GM12878 (cell line): ENCODE measurements at regions not wholly inside any gene's neighbourhood (a gene's known extent, or its start where the extent isn't known, plus 50 kb on each side); places are given as distances from the start of the nearest gene placed in this dataset.
A peak's percentile ranks its signal among the peaks of the same experiment; 100 is the strongest.

ENCODE experiments used
- ATAC-seq: fragments of 200-7000 bp; cut with Tn5 transposase; 3 replicates; pipeline ENCODE4 v1.9.1; 2020; ENCODE audit warnings: mild to moderate bottlenecking, moderate library complexity
- BruUV-seq: library from RNA; stranded (reverse); fragments of 400-500 nt; replicated peaks from 2 replicates; lab custom pipeline; 2021; lab: Mats Ljungman, UMichigan
- CTCF ChIA-PET: fragments of 300-600 bp; sonication (Branson Sonifier 250); formaldehyde crosslinking; extraction: SDS; loops from one replicate; lab custom pipeline; 2021; ENCODE audit warnings: inconsistent platforms; lab: Yijun Ruan, JAX
- POLR2A ChIA-PET: fragments of 350-600 bp; formaldehyde crosslinking; extraction: SDS; loops from one replicate; lab custom pipeline; 2021; ENCODE audit warnings: inconsistent platforms; lab: Charles Lee
- RAD21 ChIA-PET: fragments of 300-600 bp; sonication (Branson Sonifier 250); formaldehyde crosslinking; loops from one replicate; lab custom pipeline; 2023; ENCODE audit warnings: antibody characterized with exemption; ENCODE audit not compliant: unreplicated experiment; lab: Charles Lee
- SMC1A ChIA-PET: fragments of 300-600 bp; sonication (Branson Sonifier 250); formaldehyde crosslinking; loops from one replicate; lab custom pipeline; 2023; ENCODE audit not compliant: unreplicated experiment, uncharacterized antibody; lab: Charles Lee
- DNase-seq: peaks from one replicate; pipeline ENCODE4 v3.0.0-alpha.2; 2011; ENCODE audit warnings: low read depth, low spot score
- FAIRE-seq: peaks from 3 replicates; lab custom pipeline; 2011; peaks lifted over from hg19 to GRCh38; lab: Jason Lieb, UNC
- H2AFZ ChIP-seq: 2 replicates; pipeline ENCODE4 v1.6.0; 2011; ENCODE audit warnings: low read depth, low read length, control low read depth; ENCODE audit not compliant: control insufficient read depth
- H3K27ac ChIP-seq: 2 replicates; pipeline ENCODE4 v1.5.1; 2011; ENCODE audit warnings: control low read depth; ENCODE audit not compliant: control insufficient read depth, insufficient read depth
- H3K27me3 ChIP-seq, 2 experiments: replicated peaks in 1 of 2; 2 replicates each; pipeline versions ENCODE4 v1.6.0 to v1.6.1; 2011; ENCODE audit warnings: low read length in 1 of 2; ENCODE audit not compliant: control insufficient read depth in 2 of 2, insufficient read depth in 2 of 2
- H3K36me3 ChIP-seq, 2 experiments: 2 replicates each; pipeline ENCODE4 v1.5.1; 2011; ENCODE audit warnings: low read length in 1 of 2; ENCODE audit not compliant: control insufficient read depth in 2 of 2, insufficient read depth in 2 of 2
- H3K4me1 ChIP-seq: 2 replicates; pipeline ENCODE4 v1.6.1; 2011; ENCODE audit warnings: mild to moderate bottlenecking, low read length, moderate library complexity, mixed read lengths; ENCODE audit not compliant: control insufficient read depth, insufficient read depth
- H3K4me2 ChIP-seq: 2 replicates; pipeline ENCODE4 v1.6.0; 2011; ENCODE audit warnings: control low read depth; ENCODE audit not compliant: control insufficient read depth, insufficient read depth
- H3K4me3 ChIP-seq: fragments of 200-600 bp; sonication (generic); 2 replicates; pipeline ENCODE4 v1.5.1; 2016
- H3K79me2 ChIP-seq: 2 replicates; pipeline ENCODE4 v1.6.0; 2011; ENCODE audit warnings: low read length; ENCODE audit not compliant: control insufficient read depth, insufficient read depth
- H3K9ac ChIP-seq: 2 replicates; pipeline ENCODE4 v1.8.0; 2011; ENCODE audit warnings: low read length, control low read depth, mixed read lengths; ENCODE audit not compliant: control insufficient read depth, insufficient read depth
- H3K9me3 ChIP-seq: replicated peaks from 3 replicates; pipeline ENCODE4 v1.5.1; 2011; ENCODE audit warnings: mild to moderate bottlenecking, low read length; ENCODE audit not compliant: control insufficient read depth, insufficient read depth
- H4K20me1 ChIP-seq: 2 replicates; pipeline ENCODE4 v1.6.0; 2011; ENCODE audit not compliant: control insufficient read depth, insufficient read depth
- BMI1 ChIP-seq: fragments of 450-650 bp; IDR thresholded peaks from 2 replicates; pipeline ENCODE4 v1.6.1; 2016; ENCODE audit warnings: mild to moderate bottlenecking, moderate library complexity, borderline replicate concordance
- ESRRA ChIP-seq: IDR thresholded peaks from 2 replicates; pipeline ENCODE4 v1.6.1; 2012; ENCODE audit warnings: mild to moderate bottlenecking, low read length, improper control_type of control experiment
- EZH2 ChIP-seq: IDR thresholded peaks from 2 replicates; pipeline ENCODE4 v1.6.1; 2012; ENCODE audit warnings: low read depth, mild to moderate bottlenecking, control low read depth, inconsistent platforms, low read length, borderline replicate concordance; ENCODE audit not compliant: control insufficient read depth
- MTA3 ChIP-seq: IDR thresholded peaks from 2 replicates; pipeline ENCODE4 v1.6.1; 2012; ENCODE audit warnings: low read length, inconsistent platforms, borderline replicate concordance
- NFYA ChIP-seq: IDR thresholded peaks from 2 replicates; pipeline ENCODE4 v1.6.1; 2011; ENCODE audit warnings: low read depth, mild to moderate bottlenecking, low read length, improper control_type of control experiment, borderline replicate concordance
- SPI1 ChIP-seq: IDR thresholded peaks from 2 replicates; pipeline ENCODE4 v1.6.1; 2011; ENCODE audit warnings: low read depth, mild to moderate bottlenecking, low read length, moderate library complexity, borderline replicate concordance; ENCODE audit not compliant: insufficient read depth
- TARDBP ChIP-seq: IDR thresholded peaks from 2 replicates; pipeline ENCODE4 v1.6.1; 2016; ENCODE audit warnings: borderline replicate concordance
- WGBS: methylation state at CpG from one replicate; pipeline ENCODE4 v1.1.6; 2016; ENCODE audit warnings: low lambda C conversion rate; ENCODE audit not compliant: insufficient replicate concordance, insufficient coverage; ENCODE audit errors: missing lambda C conversion rate; 5-methylcytosine and 5-hydroxymethylcytosine counted together
- in situ Hi-C: fragments of 300-500 bp; cut with MboI; formaldehyde crosslinking; loops from 9 replicates; pipeline ENCODE4 v1.14.3; 2018; ENCODE audit warnings: mixed read lengths
- intact Hi-C: fragments of 100-400 bp; cut with micrococcal nuclease; formaldehyde crosslinking; loops from one replicate; pipeline ENCODE4 v1.14.2; 2022; ENCODE audit not compliant: unreplicated experiment
- TF ChIP-seq, protein P1 (sequence below): IDR thresholded peaks from 2 replicates; pipeline ENCODE4 v1.6.1; 2011; ENCODE audit warnings: mild to moderate bottlenecking, low read depth, low read length, moderate library complexity; ENCODE audit not compliant: insufficient replicate concordance

DNA sequence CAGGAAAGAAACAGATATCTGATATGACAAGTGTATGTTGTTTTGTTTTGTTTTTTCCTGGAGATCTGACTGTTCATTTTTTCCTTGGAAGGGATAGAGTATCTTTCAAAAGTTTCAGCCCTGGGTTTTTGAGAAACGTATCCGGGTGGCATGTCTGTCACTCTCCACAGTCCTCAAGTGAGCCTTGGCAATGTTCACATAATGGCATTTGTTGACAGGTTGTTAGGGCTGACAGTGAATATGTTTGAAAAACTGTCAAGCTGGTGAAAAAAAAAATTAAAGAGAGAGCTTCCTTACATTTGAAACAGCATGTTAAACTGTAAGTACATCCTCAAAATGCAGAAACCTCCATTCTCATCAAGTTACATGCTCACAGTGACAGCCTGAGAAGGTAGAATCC is 113.0 kb upstream of the DYNLRB2 start:
- Histone ChIP-seq H3K4me3 (no peak overlapping the region), H3K4me1 (no peaks in the 10 kb centered on the region), H3K27me3 (no peaks in the 10 kb centered on the region), H2AFZ (no peak overlapping the region), H3K9ac (no peak overlapping the region), H3K27ac (no peak overlapping the region), H4K20me1 (no peaks in the 10 kb centered on the region), H3K79me2 (no peaks in the 10 kb centered on the region), H3K9me3 (no peaks in the 10 kb centered on the region), H3K4me2 (no peak overlapping the region), H3K36me3 (no peaks in the 10 kb centered on the region)
- no peak for ATAC-seq
- ChIA-PET RAD21 (no interaction called here), SMC1A (interaction anchor here (0.7 kb wide), 1 partner anchor 646 kb away, joined by 3 read pairs; no protein-coding TSS in a partner anchor), POLR2A (no interaction called here), CTCF (no interaction called here)
- in situ Hi-C loops = no loop called here
- no peak for DNase-seq
- no TSS peak for BruUV-seq
- no peak for TF ChIP-seq ESRRA
- no peak for TF ChIP-seq TARDBP
- TF ChIP-seq, protein P1, sequence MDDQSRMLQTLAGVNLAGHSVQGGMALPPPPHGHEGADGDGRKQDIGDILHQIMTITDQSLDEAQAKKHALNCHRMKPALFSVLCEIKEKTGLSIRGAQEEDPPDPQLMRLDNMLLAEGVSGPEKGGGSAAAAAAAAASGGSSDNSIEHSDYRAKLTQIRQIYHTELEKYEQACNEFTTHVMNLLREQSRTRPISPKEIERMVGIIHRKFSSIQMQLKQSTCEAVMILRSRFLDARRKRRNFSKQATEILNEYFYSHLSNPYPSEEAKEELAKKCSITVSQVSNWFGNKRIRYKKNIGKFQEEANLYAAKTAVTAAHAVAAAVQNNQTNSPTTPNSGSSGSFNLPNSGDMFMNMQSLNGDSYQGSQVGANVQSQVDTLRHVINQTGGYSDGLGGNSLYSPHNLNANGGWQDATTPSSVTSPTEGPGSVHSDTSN = no peak
- TF ChIP-seq NFYA = no peak
- TF ChIP-seq EZH2 = no peak
- intact Hi-C loops = no loop called here
- 11% methylated on average over 2 of the region's 2 CpGs for WGBS
- FAIRE-seq = no peak

- in situ Hi-C loops (no loop called here), intact Hi-C loops (no loop called here)
- no peak for DNase-seq
- ChIA-PET CTCF (no interaction called here), POLR2A (no interaction called here), RAD21 (no interaction called here), SMC1A (interaction anchor here (1.0 kb wide), 1 partner anchor 616 kb away, joined by 3 read pairs; no protein-coding TSS in a partner anchor)
- H3K4me1 ChIP-seq = no peaks in the 10 kb centered on the region
- no peak for ATAC-seq
- no TSS peak for BruUV-seq
- no peak overlapping the region for H3K4me2 ChIP-seq
- WGBS = 71% methylated on average over 8 of the region's 8 CpGs
- no peak overlapping the region for H3K9ac ChIP-seq
- H3K36me3 ChIP-seq = no peaks in the 10 kb centered on the region
- no peaks in the 10 kb centered on the region; the same call in 2 of the 3 replicates for H3K9me3 ChIP-seq
- no peaks in the 10 kb centered on the region for H3K27me3 ChIP-seq
- no peaks in the 10 kb centered on the region for H3K79me2 ChIP-seq
- H4K20me1 ChIP-seq = no peaks in the 10 kb centered on the region
- no peak for FAIRE-seq
- H3K4me3 ChIP-seq = no peak overlapping the region
- no peak overlapping the region for H2AFZ ChIP-seq
- TF ChIP-seq BMI1 (no peak), SPI1 (peak; percentile 68; the same call in 1 of the 2 replicates), MTA3 (no peak)
- H3K27ac ChIP-seq = no peak overlapping the region
These were observed 122.1 kb upstream of the DYNLRB2 start for GRCh38 chr16:80418517-80419355.
